ENCODE measurements at regions not wholly inside any gene's neighbourhood (a gene's known extent, or its start where the extent isn't known, plus 50 kb on each side); places are given as distances from the start of the nearest gene placed in this dataset.
A peak's percentile ranks its signal among the peaks of the same experiment; 100 is the strongest.

GRCh38 chr16:60907645-60908044 is 1128.6 kb downstream of the CDH8 start:
- Histone ChIP-seq H3F3A (replicated peaks; ENCODE audit: insufficient read depth) (no peaks in the 10 kb centered on the region), H3K9me3 (0 out of 2 replicates have a peak, but pooled peaks cover 4% of the 10 kb centered on the region), H3K9ac (no peak overlapping the region), H3K4me1 (ENCODE audit: control insufficient read depth in 1 of 2, insufficient read depth in 2 of 2, low read depth in 1 of 2, low read length in 1 of 2) (no peaks in the 10 kb centered on the region), H3K4me3 (ENCODE audit: low read depth in 2 of 2, low read length in 1 of 2) (no peak overlapping the region), H2AFZ (ENCODE audit: low read depth) (no peak overlapping the region), H3K4me2 (no peak overlapping the region), H3K9me2 (no peaks in the 10 kb centered on the region), H3K27ac (ENCODE audit: low read depth in 2 of 2, low read length in 1 of 2) (no peak overlapping the region), H3K36me3 (replicated peaks in 1 of 2; ENCODE audit: control insufficient read depth in 1 of 2, insufficient read depth in 2 of 2, low read length in 1 of 2) (no peaks in the 10 kb centered on the region), H3K79me2 (ENCODE audit: insufficient read depth) (no peaks in the 10 kb centered on the region), H3K27me3 (ENCODE audit: insufficient read depth) (no peaks in the 10 kb centered on the region), H4K20me1 (ENCODE audit: insufficient read depth) (no peaks in the 10 kb centered on the region)
- TF ChIP-seq EZH2phosphoT487 (IDR thresholded peaks at IDR 0.05; ENCODE audit: borderline replicate concordance, low read depth) (no peak), RAD21 (IDR thresholded peaks at IDR 0.05; ENCODE audit: low read length) (peak; percentile 34), TEAD4 (IDR thresholded peaks at IDR 0.05; ENCODE audit: borderline replicate concordance, insufficient read depth) (no peak), TCF12 (IDR thresholded peaks at IDR 0.05) (no peak)
- DNase-seq, result no peak
- 39% methylated on average over 4 of the region's 4 CpGs for WGBS (ENCODE audit: low lambda C conversion rate)
- ChIA-PET POLR2A (no interaction called here), CTCF (no interaction called here)

GRCh38 chr16:60905811-60906210 is 1130.4 kb downstream of the CDH8 start:
- ChIA-PET POLR2A (no interaction called here), CTCF (no interaction called here)
- Histone ChIP-seq H3F3A (replicated peaks; ENCODE audit: insufficient read depth) (no peaks in the 10 kb centered on the region), H3K9ac (no peak overlapping the region), H3K9me2 (no peaks in the 10 kb centered on the region), H3K9me3 (0 out of 2 replicates have a peak, but pooled peaks cover 4% of the 10 kb centered on the region), H2AFZ (ENCODE audit: low read depth) (no peak overlapping the region), H3K4me1 (ENCODE audit: control insufficient read depth in 1 of 2, insufficient read depth in 2 of 2, low read depth in 1 of 2, low read length in 1 of 2) (no peaks in the 10 kb centered on the region), H3K79me2 (ENCODE audit: insufficient read depth) (no peaks in the 10 kb centered on the region), H3K4me2 (no peak overlapping the region), H3K27me3 (ENCODE audit: insufficient read depth) (no peaks in the 10 kb centered on the region), H3K36me3 (replicated peaks in 1 of 2; ENCODE audit: control insufficient read depth in 1 of 2, insufficient read depth in 2 of 2, low read length in 1 of 2) (no peaks in the 10 kb centered on the region), H3K27ac (ENCODE audit: low read depth in 2 of 2, low read length in 1 of 2) (no peak overlapping the region), H4K20me1 (ENCODE audit: insufficient read depth) (no peaks in the 10 kb centered on the region), H3K4me3 (ENCODE audit: low read depth in 2 of 2, low read length in 1 of 2) (no peak overlapping the region)
- 28% methylated on average over 4 of the region's 4 CpGs for WGBS (ENCODE audit: low lambda C conversion rate)
- no peak for DNase-seq
- no peak for TF ChIP-seq RCOR1 (IDR thresholded peaks at IDR 0.05; ENCODE audit: low read length)

GRCh38 chr16:60902114-60902513 is 1134.1 kb downstream of the CDH8 start:
- ChIA-PET CTCF (no interaction called here), POLR2A (no interaction called here)
- Histone ChIP-seq H3K4me1 (ENCODE audit: control insufficient read depth in 1 of 2, insufficient read depth in 2 of 2, low read depth in 1 of 2, low read length in 1 of 2) (no peaks in the 10 kb centered on the region), H3K27me3 (ENCODE audit: insufficient read depth) (no peaks in the 10 kb centered on the region), H2AFZ (ENCODE audit: low read depth) (no peak overlapping the region), H3K4me3 (ENCODE audit: low read depth in 2 of 2, low read length in 1 of 2) (no peak overlapping the region), H4K20me1 (ENCODE audit: insufficient read depth) (no peaks in the 10 kb centered on the region), H3K36me3 (replicated peaks in 1 of 2; ENCODE audit: control insufficient read depth in 1 of 2, insufficient read depth in 2 of 2, low read length in 1 of 2) (no peaks in the 10 kb centered on the region), H3K27ac (ENCODE audit: low read depth in 2 of 2, low read length in 1 of 2) (no peak overlapping the region), H3K79me2 (ENCODE audit: insufficient read depth) (no peaks in the 10 kb centered on the region), H3F3A (replicated peaks; ENCODE audit: insufficient read depth) (no peaks in the 10 kb centered on the region), H3K9me3 (no peaks in the 10 kb centered on the region), H3K4me2 (no peak overlapping the region), H3K9ac (no peak overlapping the region), H3K9me2 (no peaks in the 10 kb centered on the region)
- 37% methylated on average over 4 of the region's 4 CpGs for WGBS (ENCODE audit: low lambda C conversion rate)
- TF ChIP-seq JUND (IDR thresholded peaks at IDR 0.05) (no peak), SIN3A (IDR thresholded peaks at IDR 0.05; ENCODE audit: borderline replicate concordance, low read depth, low read length) (no peak), TAF1 (IDR thresholded peaks at IDR 0.05; ENCODE audit: borderline replicate concordance, low read depth, low read length) (no peak), CHD2 (IDR thresholded peaks at IDR 0.05; ENCODE audit: low read length, partially characterized antibody) (no peak), TEAD4 (IDR thresholded peaks at IDR 0.05; ENCODE audit: borderline replicate concordance, insufficient read depth) (no peak), ZBTB33 (IDR thresholded peaks at IDR 0.05; ENCODE audit: borderline replicate concordance, low read depth) (no peak), USF2 (IDR thresholded peaks at IDR 0.05; ENCODE audit: borderline replicate concordance, low read depth, low read length) (no peak), NFIC (IDR thresholded peaks at IDR 0.05; ENCODE audit: borderline replicate concordance) (no peak), EZH2phosphoT487 (IDR thresholded peaks at IDR 0.05; ENCODE audit: borderline replicate concordance, low read depth) (no peak), CTCF (IDR thresholded peaks at IDR 0.05) (no peak)
- DNase-seq, result no peak

Measured in SK-N-SH (cell line).